ENCODE measurements at regions not wholly inside any gene's neighbourhood (a gene's known extent, or its start where the extent isn't known, plus 50 kb on each side); places are given as distances from the start of the nearest gene placed in this dataset.
A peak's percentile ranks its signal among the peaks of the same experiment; 100 is the strongest.

GRCh38 chr7:7044806-7045205 is 137.5 kb upstream of the C1GALT1 start:
- no peak overlapping the region for H3K27ac Mint-ChIP-seq
- no peak for TF ChIP-seq CTCF (IDR thresholded peaks at IDR 0.05)
- H3K9me3 Mint-ChIP-seq = peaks cover 3% of the 10 kb centered on the region
- intact Hi-C loops (cut with micrococcal nuclease) = no loop called here
- no peak overlapping the region for H3K4me3 Mint-ChIP-seq
- no peak for DNase-seq
- H3K36me3 Mint-ChIP-seq (ENCODE audit: low read depth) = no peaks in the 10 kb centered on the region
- ATAC-seq (ENCODE audit: low read depth) = no peak
- CTCF ChIA-PET = no interaction called here
- no peaks in the 10 kb centered on the region for H3K4me1 Mint-ChIP-seq
- H3K27me3 Mint-ChIP-seq = peaks cover 6% of the 10 kb centered on the region
- POLR2A ChIA-PET = no interaction called here

- intact Hi-C loops (cut with micrococcal nuclease) = no loop called here
- no peak for DNase-seq
- no peak for ATAC-seq (ENCODE audit: low read depth)
- no peak overlapping the region for H3K27ac Mint-ChIP-seq
- H3K36me3 Mint-ChIP-seq (ENCODE audit: low read depth) = no peaks in the 10 kb centered on the region
- H3K27me3 Mint-ChIP-seq = peaks cover 2% of the 10 kb centered on the region
- CTCF ChIA-PET = no interaction called here
- TF ChIP-seq CTCF (IDR thresholded peaks at IDR 0.05) = no peak
- no peak overlapping the region for H3K4me3 Mint-ChIP-seq
- H3K4me1 Mint-ChIP-seq = peaks cover 8% of the 10 kb centered on the region
- peaks cover 6% of the 10 kb centered on the region for H3K9me3 Mint-ChIP-seq
- POLR2A ChIA-PET = no interaction called here
Measured at GRCh38 chr7:7048213-7048612, 134.1 kb upstream of the C1GALT1 start.

- CTCF ChIA-PET = no interaction called here
- Mint-ChIP-seq H3K4me1 (peaks cover 8% of the 10 kb centered on the region), H3K27me3 (peaks cover 2% of the 10 kb centered on the region), H3K9me3 (peaks cover 6% of the 10 kb centered on the region), H3K4me3 (no peak overlapping the region), H3K27ac (peak overlapping the region; percentile 71), H3K36me3 (ENCODE audit: low read depth) (no peaks in the 10 kb centered on the region)
- POLR2A ChIA-PET = no interaction called here
- ATAC-seq (ENCODE audit: low read depth) (peak; percentile 77), DNase-seq (no peak)
- intact Hi-C loops (cut with micrococcal nuclease) = no loop called here
- no peak for TF ChIP-seq CTCF (IDR thresholded peaks at IDR 0.05)
Measured at GRCh38 chr7:7051206-7051877, 131.0 kb upstream of the C1GALT1 start.

GRCh38 chr7:7054252-7054830 is 128.0 kb upstream of the C1GALT1 start:
- intact Hi-C loops (cut with micrococcal nuclease) = no loop called here
- ChIA-PET POLR2A (no interaction called here), CTCF (no interaction called here)
- peaks cover 8% of the 10 kb centered on the region for H3K4me1 Mint-ChIP-seq
- no peak overlapping the region for H3K4me3 Mint-ChIP-seq
- DNase-seq (no peak), ATAC-seq (ENCODE audit: low read depth) (no peak)
- H3K36me3 Mint-ChIP-seq (ENCODE audit: low read depth) = no peaks in the 10 kb centered on the region
- no peak for TF ChIP-seq CTCF (IDR thresholded peaks at IDR 0.05)
- peaks cover 3% of the 10 kb centered on the region for H3K9me3 Mint-ChIP-seq
- H3K27ac Mint-ChIP-seq = no peak overlapping the region
- H3K27me3 Mint-ChIP-seq = peaks cover 2% of the 10 kb centered on the region

GRCh38 chr7:7060828-7061599 is 121.3 kb upstream of the C1GALT1 start:
- no peak for TF ChIP-seq CTCF (IDR thresholded peaks at IDR 0.05)
- Mint-ChIP-seq H3K4me1 (no peaks in the 10 kb centered on the region), H3K9me3 (no peaks in the 10 kb centered on the region), H3K4me3 (no peak overlapping the region), H3K27ac (no peak overlapping the region), H3K36me3 (ENCODE audit: low read depth) (no peaks in the 10 kb centered on the region), H3K27me3 (peaks cover 8% of the 10 kb centered on the region)
- intact Hi-C loops (cut with micrococcal nuclease) = no loop called here
- ChIA-PET CTCF (no interaction called here), POLR2A (no interaction called here)
- ATAC-seq (ENCODE audit: low read depth) = no peak
- no peak for DNase-seq

All from activated B cell treated with CpG ODN at 0.5 μM for 24 hours (primary cell).